Adrenal gland (tissue), 9 donors: ENCODE measurements at regions not wholly inside any gene's neighbourhood (a gene's known extent, or its start where the extent isn't known, plus 50 kb on each side); places are given as distances from the start of the nearest gene placed in this dataset.
"Not testable (repeated sequence)": the region's sequence is repeated elsewhere in the genome, so short reads cannot be mapped to it uniquely, and the experiment has no call there.

Experiments
- DNase-seq, 7 donors: peaks; one replicate each; pipeline ENCODE4 v3.0.0-alpha.2; 2019 to 2020
- H3K27ac ChIP-seq, 5 donors: fragments of 200-600 bp; sonication (generic) in 4 of 5; 1 replicate in 3 of 5; 2 replicates in 2 of 5; pipeline versions ENCODE4 v1.5.1 to v1.8.0; 2016 to 2020; ENCODE audit warnings: mild to moderate bottlenecking in 1 of 5
- H3K27me3 ChIP-seq: fragments of 200-600 bp; 2 replicates; pipeline ENCODE4 v1.8.0; 2021
- H3K36me3 ChIP-seq, 2 donors: fragments of 200-600 bp; replicated peaks in 1 of 2; 1 replicate in 1 of 2; 2 replicates in 1 of 2; pipeline versions ENCODE4 v1.5.1 to v1.8.0; 2018 to 2022
- H3K4me1 ChIP-seq, 2 donors: fragments of 200-600 bp; replicated peaks in 1 of 2; 1 replicate in 1 of 2; 2 replicates in 1 of 2; pipeline versions ENCODE4 v1.5.1 to v1.8.0; 2018 to 2021
- H3K4me3 ChIP-seq, 4 donors: fragments of 200-600 bp; sonication (generic) in 3 of 4; one replicate each; pipeline ENCODE4 v1.5.1; 2016 to 2018
- H3K9me3 ChIP-seq, 3 donors: fragments of 200-600 bp; sonication (generic) in 1 of 3; replicated peaks in 1 of 3; 1 replicate in 2 of 3; 2 replicates in 1 of 3; pipeline versions ENCODE4 v1.5.1 to v1.8.0; 2016 to 2021
- POLR2A ChIP-seq, 2 donors: fragments of 450-650 bp; IDR thresholded peaks; one replicate each; pipeline ENCODE4 v1.6.1; 2017; ENCODE audit warnings: antibody characterized with exemption in 2 of 2, mild to moderate bottlenecking in 2 of 2, moderate library complexity in 1 of 2
- WGBS, 4 donors: extraction: QIAGEN DNeasy Blood & Tissue Kit in 2 of 4; methylation state at CpG; one replicate each; pipeline versions ENCODE4 v1.1.5 to v1.1.7; 2013 to 2017; 5-methylcytosine and 5-hydroxymethylcytosine counted together
- intact Hi-C, 2 donors: fragments of 100-400 bp; cut with DNase I; formaldehyde crosslinking; loops; one replicate each; pipeline versions ENCODE4 v1.14.1 to v1.15.0; 2022 to 2023
- TF ChIP-seq, protein P1 (sequence below), 6 experiments: fragments of 450-650 bp in 4 of 6; fragments of 200-600 bp in 2 of 6; sonication (generic) in 1 of 6; IDR thresholded peaks; 1 replicate in 5 of 6; 2 replicates in 1 of 6; pipeline versions ENCODE4 v1.5.1 to v1.8.0; 2016 to 2021; ENCODE audit warnings: antibody characterized with exemption in 6 of 6, mild to moderate bottlenecking in 2 of 6, moderate library complexity in 1 of 6
- donor health status: healthy with polysubstance abuse.
- donor health status: Bipolar disorder and iron deficiency.
- donor health status: DM: yes; HTN: yes; CAD: no.
- donor health status: DM: no; HTN: no; CAD: no.
- donor health status: DM: no; HTN: no; CAD: no.

DNA sequence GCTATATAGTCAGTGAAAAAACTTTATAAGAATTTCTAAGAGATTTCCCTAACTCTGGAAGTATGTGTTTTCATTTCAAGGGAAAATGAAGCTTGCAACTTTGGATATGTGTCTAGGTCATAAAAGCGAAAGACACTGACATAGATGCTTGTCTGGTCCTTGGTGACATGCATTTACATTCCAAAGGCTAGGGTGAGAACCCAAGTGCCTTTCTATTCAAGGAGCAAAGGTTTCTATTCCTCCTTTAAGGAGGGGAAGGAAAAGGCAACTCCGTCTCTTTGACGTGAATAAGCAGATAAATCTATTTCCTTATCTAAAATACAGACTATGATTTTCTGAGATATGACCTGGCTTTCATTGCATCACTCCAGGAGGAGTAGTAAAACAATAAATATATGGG lies 261.1 kb downstream of the CDH7 start:
- TF ChIP-seq, protein P1, sequence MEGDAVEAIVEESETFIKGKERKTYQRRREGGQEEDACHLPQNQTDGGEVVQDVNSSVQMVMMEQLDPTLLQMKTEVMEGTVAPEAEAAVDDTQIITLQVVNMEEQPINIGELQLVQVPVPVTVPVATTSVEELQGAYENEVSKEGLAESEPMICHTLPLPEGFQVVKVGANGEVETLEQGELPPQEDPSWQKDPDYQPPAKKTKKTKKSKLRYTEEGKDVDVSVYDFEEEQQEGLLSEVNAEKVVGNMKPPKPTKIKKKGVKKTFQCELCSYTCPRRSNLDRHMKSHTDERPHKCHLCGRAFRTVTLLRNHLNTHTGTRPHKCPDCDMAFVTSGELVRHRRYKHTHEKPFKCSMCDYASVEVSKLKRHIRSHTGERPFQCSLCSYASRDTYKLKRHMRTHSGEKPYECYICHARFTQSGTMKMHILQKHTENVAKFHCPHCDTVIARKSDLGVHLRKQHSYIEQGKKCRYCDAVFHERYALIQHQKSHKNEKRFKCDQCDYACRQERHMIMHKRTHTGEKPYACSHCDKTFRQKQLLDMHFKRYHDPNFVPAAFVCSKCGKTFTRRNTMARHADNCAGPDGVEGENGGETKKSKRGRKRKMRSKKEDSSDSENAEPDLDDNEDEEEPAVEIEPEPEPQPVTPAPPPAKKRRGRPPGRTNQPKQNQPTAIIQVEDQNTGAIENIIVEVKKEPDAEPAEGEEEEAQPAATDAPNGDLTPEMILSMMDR (IDR thresholded peaks at IDR 0.05) = no peak
- TF ChIP-seq POLR2A (IDR thresholded peaks at IDR 0.05) = no peak
- H3K9me3 ChIP-seq = no peaks in the 10 kb centered on the region
- H3K4me3 ChIP-seq = no peak overlapping the region
- no peaks in the 10 kb centered on the region for H3K36me3 ChIP-seq
- H3K27me3 ChIP-seq = no peaks in the 10 kb centered on the region
- WGBS, 4 donors = 47 to 64% (median 58%) methylated on average over 3 of the region's 3 CpGs
- no peak for DNase-seq
- no peaks in the 10 kb centered on the region for H3K4me1 ChIP-seq
- intact Hi-C loops = no loop called here
- no peak overlapping the region for H3K27ac ChIP-seq

DNA sequence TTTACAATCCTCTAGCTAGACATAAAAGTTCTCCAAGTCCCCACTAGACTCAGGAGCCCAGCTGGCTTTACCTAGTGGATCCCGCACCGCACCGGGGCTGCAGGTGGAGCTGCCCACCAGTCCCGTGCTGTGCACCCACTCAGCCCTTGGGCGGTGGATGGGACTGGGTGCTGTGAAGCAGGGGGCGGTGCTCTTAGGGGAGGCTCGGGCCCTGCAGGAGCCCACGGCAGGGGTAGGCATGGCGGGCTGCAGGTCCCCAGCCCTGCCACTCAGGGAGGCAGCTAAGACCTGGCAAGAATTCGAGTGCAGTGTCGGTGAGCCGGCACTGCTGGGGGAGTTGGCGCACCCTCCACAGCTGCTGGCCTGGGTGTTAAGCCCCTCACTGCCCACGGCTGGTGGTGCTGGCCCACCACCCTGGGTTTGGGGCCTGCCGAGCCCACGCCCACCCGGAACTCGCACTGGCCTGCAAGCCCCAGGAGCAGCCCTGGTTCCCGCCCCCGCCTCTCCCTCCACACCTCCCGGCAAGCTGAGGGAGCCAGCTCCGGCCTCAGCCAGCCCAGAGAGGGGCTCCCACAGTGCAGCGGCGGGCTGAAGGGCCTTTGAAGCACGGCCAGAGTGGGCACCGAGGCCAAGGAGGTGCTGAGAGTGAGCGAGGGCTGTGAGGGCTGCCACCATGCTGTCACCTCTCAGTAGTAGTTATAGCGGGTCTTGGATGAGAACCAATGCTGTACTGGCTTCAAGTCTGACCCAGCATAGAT lies 255.2 kb downstream of the CDH7 start:
- H3K36me3 ChIP-seq = no peaks in the 10 kb centered on the region
- intact Hi-C loops = no loop called here
- no peak for TF ChIP-seq POLR2A (IDR thresholded peaks at IDR 0.05)
- TF ChIP-seq, protein P1 (IDR thresholded peaks at IDR 0.05) = no peak
- no peaks in the 10 kb centered on the region for H3K4me1 ChIP-seq
- DNase-seq = no peak
- WGBS, 4 donors = 78 to 92% (median 89%) methylated on average over 18 to 28 of the region's 28 CpGs
- no peaks in the 10 kb centered on the region for H3K27me3 ChIP-seq
- H3K9me3 ChIP-seq = no peaks in the 10 kb centered on the region
- H3K27ac ChIP-seq = no peak overlapping the region
- H3K4me3 ChIP-seq = no peak overlapping the region

DNA sequence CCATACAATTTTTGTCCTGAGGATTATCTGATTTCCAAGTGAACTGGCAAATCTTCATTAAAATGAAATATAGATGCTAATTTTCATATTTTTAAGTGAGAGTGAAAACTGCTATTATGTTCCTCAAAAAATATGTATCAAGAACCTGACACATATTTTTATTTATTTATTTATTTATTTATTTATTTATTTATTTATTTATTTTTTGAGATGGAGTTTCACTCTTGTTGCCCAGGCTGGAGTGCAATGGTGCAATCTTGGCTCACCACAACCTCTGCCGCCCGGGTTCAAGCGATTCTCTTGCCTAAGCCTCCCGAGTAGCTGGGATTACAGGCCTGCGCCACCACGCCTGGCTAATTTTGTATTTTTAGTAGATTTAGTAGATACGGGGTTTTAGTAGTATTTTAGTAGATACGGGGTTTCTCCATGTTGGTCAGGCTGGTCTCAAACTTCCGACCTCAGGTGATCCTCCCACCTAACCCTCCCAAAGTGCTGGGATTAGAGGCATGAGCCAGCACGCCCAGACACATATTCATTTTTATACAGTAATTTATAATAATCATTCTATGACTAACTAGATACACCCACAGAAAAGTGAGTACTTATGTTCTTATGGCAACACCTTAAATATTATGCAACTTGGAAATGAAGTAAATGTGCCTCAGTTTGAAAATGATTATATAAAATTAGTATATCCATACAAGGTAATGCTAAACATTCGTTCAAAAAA lies 248.3 kb downstream of the CDH7 start:
- not testable (repeated sequence) for H3K4me1 ChIP-seq, DNase-seq
- 82 to 90% (median 84%) methylated on average over 11 of the region's 11 CpGs for WGBS, 4 donors

DNA sequence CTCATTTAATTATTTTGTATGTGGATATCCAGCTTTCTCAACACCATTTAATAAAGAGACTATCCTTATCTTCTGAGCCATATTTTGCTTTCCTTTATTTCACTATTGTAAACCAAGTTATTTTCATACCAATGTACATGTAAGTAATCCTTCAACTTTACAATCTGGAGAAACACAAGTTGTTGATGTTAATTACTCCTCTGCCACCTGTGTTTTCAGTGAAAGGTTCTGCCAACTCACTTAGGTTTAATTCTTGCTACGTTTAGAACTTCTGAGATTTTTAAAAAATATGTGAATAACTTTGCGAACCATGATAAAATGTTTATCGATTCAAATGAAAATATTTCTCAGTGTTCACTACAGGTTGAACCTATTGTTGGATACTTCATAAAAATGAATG lies 244.4 kb downstream of the CDH7 start:
- Histone ChIP-seq H3K9me3 (peaks cover 0 to 2% (median 0%) of the 10 kb centered on the region in 3 donors), H3K4me1 (no peaks in the 10 kb centered on the region), H3K4me3 (no peak overlapping the region), H3K27ac (no peak overlapping the region), H3K27me3 (no peaks in the 10 kb centered on the region), H3K36me3 (no peaks in the 10 kb centered on the region)
- TF ChIP-seq, protein P1 (IDR thresholded peaks at IDR 0.05) = no peak
- TF ChIP-seq POLR2A (IDR thresholded peaks at IDR 0.05) = no peak
- intact Hi-C loops = no loop called here
- WGBS, 4 donors = 57 to 74% (median 62%) methylated on average over 3 of the region's 3 CpGs
- DNase-seq = no peak

More for the DNA sequence above, 248.3 kb downstream of the CDH7 start:
- H3K36me3 ChIP-seq, H3K4me3 ChIP-seq, H3K9me3 ChIP-seq, H3K27me3 ChIP-seq, intact Hi-C loops, H3K27ac ChIP-seq: not testable (repeated sequence)
